Panc1 (cell line): ENCODE measurements at regions not wholly inside any gene's neighbourhood (a gene's known extent, or its start where the extent isn't known, plus 50 kb on each side); places are given as distances from the start of the nearest gene placed in this dataset.

Source experiments
- CTCF ChIP-seq: fragments of 450-650 bp; IDR thresholded peaks from 2 replicates; pipeline ENCODE4 v1.5.1; 2017; ENCODE audit warnings: mild to moderate bottlenecking
- POLR2AphosphoS5 ChIP-seq: IDR thresholded peaks from 2 replicates; pipeline ENCODE4 v1.6.1; 2012; ENCODE audit warnings: mild to moderate bottlenecking, low read depth, low read length, moderate library complexity
- REST ChIP-seq, 2 experiments: IDR thresholded peaks; 2 replicates each; pipeline ENCODE4 v1.6.1; 2011 to 2012; ENCODE audit warnings: low read depth in 2 of 2, control low read depth in 1 of 2, low read length in 1 of 2, mild to moderate bottlenecking in 1 of 2, moderate library complexity in 1 of 2; ENCODE audit not compliant: insufficient read depth in 1 of 2
- TCF7L2 ChIP-seq: IDR thresholded peaks from 2 replicates; pipeline ENCODE4 v1.6.1; 2011; ENCODE audit warnings: mild to moderate bottlenecking, low read depth, low read length, inconsistent platforms

- TF ChIP-seq CTCF (no peak), REST (IDR thresholded peaks at IDR 0.05; ENCODE audit: insufficient read depth in 1 of 2, low read depth in 2 of 2, low read length in 1 of 2) (no peak), TCF7L2 (no peak), POLR2AphosphoS5 (no peak)
Observed at GRCh38 chr18:78765142-78765541, 214.5 kb upstream of the SALL3 start.
